Activated CD4-positive, alpha-beta T cell treated with anti-CD3 and anti-CD28 coated beads, Interleukin-2, amount 10 ng/mL, durations not matched to agents 24 days and 14 days (primary cell): ENCODE measurements at regions not wholly inside any gene's neighbourhood (a gene's known extent, or its start where the extent isn't known, plus 50 kb on each side); places are given as distances from the start of the nearest gene placed in this dataset.
"Not testable (repeated sequence)": the region's sequence is repeated elsewhere in the genome, so short reads cannot be mapped to it uniquely, and the experiment has no call there.

Experiments used
- DNase-seq: peaks from one replicate; pipeline ENCODE4 v3.0.0; 2022
- H3K27ac Mint-ChIP-seq: one replicate; pipeline ENCODE4 v1.8.0; 2022; ENCODE audit warnings: mild to moderate bottlenecking, mixed read lengths
- H3K27me3 Mint-ChIP-seq: one replicate; pipeline ENCODE4 v1.8.0; 2022; ENCODE audit warnings: mixed read lengths
- H3K36me3 Mint-ChIP-seq: one replicate; pipeline ENCODE4 v1.8.0; 2022; ENCODE audit warnings: low read depth, mild to moderate bottlenecking, mixed read lengths
- H3K4me1 Mint-ChIP-seq: one replicate; pipeline ENCODE4 v1.8.0; 2021; ENCODE audit warnings: mixed read lengths
- H3K4me3 Mint-ChIP-seq: one replicate; pipeline ENCODE4 v1.8.0; 2022; ENCODE audit warnings: mild to moderate bottlenecking, moderate library complexity, mixed read lengths
- H3K9me3 Mint-ChIP-seq: one replicate; pipeline ENCODE4 v1.8.0; 2021; ENCODE audit warnings: mixed read lengths
- intact Hi-C: fragments of 100-400 bp; cut with micrococcal nuclease; formaldehyde crosslinking; loops from one replicate; pipeline ENCODE4 v1.15.1; 2023

- H3K4me1 Mint-ChIP-seq, H3K4me3 Mint-ChIP-seq, H3K27ac Mint-ChIP-seq, H3K36me3 Mint-ChIP-seq, intact Hi-C loops, H3K9me3 Mint-ChIP-seq, H3K27me3 Mint-ChIP-seq: not testable (repeated sequence)
- DNase-seq: peak; percentile 59
These were observed 239.1 kb downstream of the SHCBP1 start for GRCh38 chr16:46382079-46382478.

- H3K27ac Mint-ChIP-seq, H3K4me1 Mint-ChIP-seq, H3K36me3 Mint-ChIP-seq, H3K4me3 Mint-ChIP-seq, H3K9me3 Mint-ChIP-seq, intact Hi-C loops, H3K27me3 Mint-ChIP-seq: not testable (repeated sequence)
- peak; percentile 54 for DNase-seq
These were observed 239.8 kb downstream of the SHCBP1 start for GRCh38 chr16:46381344-46381743.
